ENCODE measurements at regions not wholly inside any gene's neighbourhood (a gene's known extent, or its start where the extent isn't known, plus 50 kb on each side); places are given as distances from the start of the nearest gene placed in this dataset.

DNA sequence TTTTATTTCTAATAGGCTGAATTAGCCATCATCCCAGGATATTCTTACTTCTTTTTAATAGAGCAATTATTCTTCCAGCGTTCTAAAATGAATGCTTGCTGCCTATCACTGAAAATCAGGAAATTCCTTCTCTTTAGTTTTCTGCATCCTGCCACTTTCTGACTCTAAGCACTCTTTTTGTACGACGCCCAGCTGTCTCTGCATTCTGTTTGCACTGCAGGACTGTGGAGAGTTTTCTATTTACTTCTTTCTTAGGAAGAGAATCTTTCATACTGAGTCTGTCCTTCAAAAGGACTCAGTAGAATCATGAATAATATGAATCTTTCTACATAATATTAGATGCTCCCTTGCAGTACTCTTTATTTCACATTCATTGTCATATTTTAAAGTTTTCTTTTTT is 360.4 kb upstream of the DSEL start:
- TF ChIP-seq, protein P1, sequence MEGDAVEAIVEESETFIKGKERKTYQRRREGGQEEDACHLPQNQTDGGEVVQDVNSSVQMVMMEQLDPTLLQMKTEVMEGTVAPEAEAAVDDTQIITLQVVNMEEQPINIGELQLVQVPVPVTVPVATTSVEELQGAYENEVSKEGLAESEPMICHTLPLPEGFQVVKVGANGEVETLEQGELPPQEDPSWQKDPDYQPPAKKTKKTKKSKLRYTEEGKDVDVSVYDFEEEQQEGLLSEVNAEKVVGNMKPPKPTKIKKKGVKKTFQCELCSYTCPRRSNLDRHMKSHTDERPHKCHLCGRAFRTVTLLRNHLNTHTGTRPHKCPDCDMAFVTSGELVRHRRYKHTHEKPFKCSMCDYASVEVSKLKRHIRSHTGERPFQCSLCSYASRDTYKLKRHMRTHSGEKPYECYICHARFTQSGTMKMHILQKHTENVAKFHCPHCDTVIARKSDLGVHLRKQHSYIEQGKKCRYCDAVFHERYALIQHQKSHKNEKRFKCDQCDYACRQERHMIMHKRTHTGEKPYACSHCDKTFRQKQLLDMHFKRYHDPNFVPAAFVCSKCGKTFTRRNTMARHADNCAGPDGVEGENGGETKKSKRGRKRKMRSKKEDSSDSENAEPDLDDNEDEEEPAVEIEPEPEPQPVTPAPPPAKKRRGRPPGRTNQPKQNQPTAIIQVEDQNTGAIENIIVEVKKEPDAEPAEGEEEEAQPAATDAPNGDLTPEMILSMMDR (IDR thresholded peaks at IDR 0.05) = no peak
- TF ChIP-seq POLR2A (IDR thresholded peaks at IDR 0.05) = no peak
